Stimulated activated CD4-positive, alpha-beta T cell treated with anti-CD3 and anti-CD28 coated beads, Interleukin-12 subunit alpha, Interleukin-12 subunit beta, amount 100 ng/mL, for 48 hours (primary cell): ENCODE measurements at regions not wholly inside any gene's neighbourhood (a gene's known extent, or its start where the extent isn't known, plus 50 kb on each side); places are given as distances from the start of the nearest gene placed in this dataset.

ENCODE experiments used
- DNase-seq, 3 donors: peaks; one replicate each; pipeline ENCODE4 v3.0.0-alpha.2; 2020; ENCODE audit warnings: low read depth in 2 of 3, low spot score in 1 of 3

GRCh38 chr11:88231894-88232482 is 56.7 kb upstream of the RAB38 start:
- DNase-seq = peak in 2 of 3 donors; percentile 2 to 41

- DNase-seq = no peak
Measured at GRCh38 chr11:88229303-88229702, 54.1 kb upstream of the RAB38 start.
